ENCODE measurements at regions not wholly inside any gene's neighbourhood (a gene's known extent, or its start where the extent isn't known, plus 50 kb on each side); places are given as distances from the start of the nearest gene placed in this dataset.

DNA sequence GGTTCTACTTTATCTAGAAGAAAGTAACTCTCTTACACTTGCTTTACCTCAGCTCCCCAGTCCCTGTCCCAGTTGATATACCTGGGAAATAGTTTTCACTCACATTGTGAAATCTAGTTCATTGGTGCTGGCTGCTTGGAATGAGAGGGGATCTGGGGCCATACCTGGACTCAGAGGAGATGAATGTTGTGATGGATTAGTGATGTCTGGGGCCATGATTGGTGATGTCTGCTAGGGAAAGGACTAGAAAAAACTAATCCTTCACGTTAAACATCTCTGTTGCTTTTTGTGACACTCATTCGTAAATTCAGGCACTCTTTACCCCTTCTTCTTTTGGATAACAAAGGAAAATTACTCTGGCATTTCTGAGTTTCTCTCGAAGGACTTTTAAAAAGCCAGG lies 152.4 kb downstream of the RAB11FIP2 start:
- TF ChIP-seq YY1 (IDR thresholded peaks at IDR 0.05; ENCODE audit: extremely low read depth, insufficient replicate concordance, low read depth, low read length), result no peak
- no peak for TF ChIP-seq POLR2AphosphoS5 (IDR thresholded peaks at IDR 0.05; ENCODE audit: low read depth, low read length)
- TF ChIP-seq POLR2A (IDR thresholded peaks at IDR 0.05; ENCODE audit: borderline replicate concordance, extremely low read depth, insufficient read depth, insufficient read length), result no peak
- TF ChIP-seq EZH2 (IDR thresholded peaks at IDR 0.05), result no peak
- TF ChIP-seq JUND (IDR thresholded peaks at IDR 0.05), result no peak
- no peak for TF ChIP-seq TCF7L2 (IDR thresholded peaks at IDR 0.05; ENCODE audit: borderline replicate concordance, extremely low read depth, insufficient read depth, insufficient read length)
- no peak for TF ChIP-seq CBX3 (IDR thresholded peaks at IDR 0.05; ENCODE audit: low read depth)
- no peak for TF ChIP-seq CTCF (IDR thresholded peaks at IDR 0.05 in 2 of 3, conservative IDR thresholded peaks at IDR 0.05 in 1 of 3; ENCODE audit: borderline replicate concordance in 1 of 3, insufficient read depth in 1 of 3, low read depth in 2 of 3, low read length in 2 of 3)
- TF ChIP-seq RAD21 (IDR thresholded peaks at IDR 0.05; ENCODE audit: low read depth), result no peak
- no peak for TF ChIP-seq SIN3A (IDR thresholded peaks at IDR 0.05; ENCODE audit: low read depth)
- TF ChIP-seq, protein P1, sequence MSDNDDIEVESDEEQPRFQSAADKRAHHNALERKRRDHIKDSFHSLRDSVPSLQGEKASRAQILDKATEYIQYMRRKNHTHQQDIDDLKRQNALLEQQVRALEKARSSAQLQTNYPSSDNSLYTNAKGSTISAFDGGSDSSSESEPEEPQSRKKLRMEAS (IDR thresholded peaks at IDR 0.05), result no peak
- TF ChIP-seq EZH2phosphoT487 (IDR thresholded peaks at IDR 0.05; ENCODE audit: borderline replicate concordance), result no peak
- no peak for TF ChIP-seq ZFX (IDR thresholded peaks at IDR 0.05)
- no peak for TF ChIP-seq CEBPB (IDR thresholded peaks at IDR 0.05; ENCODE audit: low read depth)
